Fibroblast of the aortic adventitia (primary cell): ENCODE measurements at regions not wholly inside any gene's neighbourhood (a gene's known extent, or its start where the extent isn't known, plus 50 kb on each side); places are given as distances from the start of the nearest gene placed in this dataset.
A peak's percentile ranks its signal among the peaks of the same experiment; 100 is the strongest.

Source experiments
- DNase-seq: peaks from one replicate; pipeline ENCODE4 v3.0.0-alpha.2; 2010; ENCODE audit warnings: low read depth
- H3K4me3 ChIP-seq: 2 replicates; pipeline ENCODE4 v1.5.1; 2011; ENCODE audit warnings: low read depth, mild to moderate bottlenecking, control low read depth, low read length, moderate library complexity
- CTCF ChIP-seq: IDR thresholded peaks from 2 replicates; pipeline ENCODE4 v1.5.1; 2011; ENCODE audit warnings: mild to moderate bottlenecking, low read length, control low read depth, inconsistent platforms; ENCODE audit not compliant: insufficient read depth

GRCh38 chr3:167913219-167913835, 177.8 kb downstream of the SERPINI1 start:
- no peak overlapping the region for H3K4me3 ChIP-seq
- TF ChIP-seq CTCF = peak; percentile 15
- DNase-seq = peak; percentile 43

GRCh38 chr3:167909952-167910351, 174.4 kb downstream of the SERPINI1 start:
- no peak for DNase-seq
- H3K4me3 ChIP-seq = no peak overlapping the region
- TF ChIP-seq CTCF = no peak

- H3K4me3 ChIP-seq = no peak overlapping the region
- TF ChIP-seq CTCF = no peak
- no peak for DNase-seq
These were observed 174.0 kb downstream of the SERPINI1 start for GRCh38 chr3:167909504-167909896.

GRCh38 chr3:167908746-167909503, 173.4 kb downstream of the SERPINI1 start:
- no peak for DNase-seq
- TF ChIP-seq CTCF = no peak
- H3K4me3 ChIP-seq = no peak overlapping the region

- H3K4me3 ChIP-seq = no peak overlapping the region
- TF ChIP-seq CTCF = no peak
- no peak for DNase-seq
These were observed 172.7 kb downstream of the SERPINI1 start for GRCh38 chr3:167908221-167908620.

GRCh38 chr3:167901138-167901537, 165.6 kb downstream of the SERPINI1 start:
- no peak for DNase-seq
- no peak for TF ChIP-seq CTCF
- H3K4me3 ChIP-seq = no peak overlapping the region
